Liver (tissue), 8 donors: ENCODE measurements at regions not wholly inside any gene's neighbourhood (a gene's known extent, or its start where the extent isn't known, plus 50 kb on each side); places are given as distances from the start of the nearest gene placed in this dataset.

Experiments
- DNase-seq: peaks from one replicate; pipeline ENCODE4 v3.0.0-alpha.2; 2017; ENCODE audit warnings: low spot score
- H3K27ac ChIP-seq, 2 donors: one replicate each; pipeline ENCODE4 v1.7.0; 2013; ENCODE audit warnings: inconsistent platforms in 2 of 2, low read length in 2 of 2, control low read depth in 1 of 2, low read depth in 1 of 2, mild to moderate bottlenecking in 1 of 2
- H3K27me3 ChIP-seq, 4 donors: one replicate each; pipeline versions ENCODE4 v1.6.1 to v1.7.0; 2013; ENCODE audit warnings: low read length in 3 of 4, inconsistent platforms in 1 of 4, mild to moderate bottlenecking in 1 of 4, moderate library complexity in 1 of 4; ENCODE audit not compliant: control insufficient read depth in 4 of 4, insufficient read depth in 4 of 4
- H3K36me3 ChIP-seq, 4 donors: one replicate each; pipeline versions ENCODE4 v1.6.1 to v1.7.0; 2013; ENCODE audit warnings: low read length in 3 of 4, mild to moderate bottlenecking in 3 of 4, low read depth in 1 of 4, moderate library complexity in 1 of 4; ENCODE audit not compliant: control insufficient read depth in 4 of 4, insufficient read depth in 3 of 4
- H3K4me1 ChIP-seq, 4 donors: one replicate each; pipeline versions ENCODE4 v1.6.1 to v1.7.0; 2013; ENCODE audit warnings: low read length in 3 of 4, mild to moderate bottlenecking in 3 of 4, moderate library complexity in 1 of 4; ENCODE audit not compliant: control insufficient read depth in 4 of 4, insufficient read depth in 4 of 4
- H3K4me3 ChIP-seq, 3 donors: one replicate each; pipeline versions ENCODE4 v1.6.1 to v1.7.0; 2013; ENCODE audit warnings: low read length in 3 of 3, control low read depth in 1 of 3, low read depth in 1 of 3, mild to moderate bottlenecking in 1 of 3
- H3K9ac ChIP-seq, 2 donors: one replicate each; pipeline ENCODE4 v1.7.0; 2013; ENCODE audit warnings: low read length in 2 of 2, mild to moderate bottlenecking in 2 of 2, moderate library complexity in 2 of 2, control low read depth in 1 of 2, low read depth in 1 of 2
- H3K9me3 ChIP-seq, 4 donors: one replicate each; pipeline versions ENCODE4 v1.6.1 to v1.7.0; 2013; ENCODE audit warnings: low read length in 3 of 4; ENCODE audit not compliant: control insufficient read depth in 4 of 4
- EGR1 ChIP-seq, 2 donors: IDR thresholded peaks; 2 replicates each; pipeline ENCODE4 v1.6.1; 2016 to 2018; ENCODE audit warnings: antibody characterized with exemption in 2 of 2, low read depth in 2 of 2
- FOXA1 ChIP-seq: IDR thresholded peaks from 2 replicates; pipeline ENCODE4 v1.6.1; 2016; ENCODE audit warnings: antibody characterized with exemption
- FOXA2 ChIP-seq: IDR thresholded peaks from 2 replicates; pipeline ENCODE4 v1.6.1; 2016; ENCODE audit warnings: antibody characterized with exemption
- GABPA ChIP-seq, 2 donors: IDR thresholded peaks in 1 of 2; conservative IDR thresholded peaks in 1 of 2; 2 replicates each; pipeline ENCODE4 v1.6.1; 2016; ENCODE audit warnings: antibody characterized with exemption in 2 of 2, mild to moderate bottlenecking in 1 of 2, moderate library complexity in 1 of 2
- HNF4A ChIP-seq, 2 donors: conservative IDR thresholded peaks; 2 replicates each; pipeline ENCODE4 v1.6.1; 2016; ENCODE audit warnings: antibody characterized with exemption in 2 of 2, mild to moderate bottlenecking in 2 of 2
- HNF4G ChIP-seq: IDR thresholded peaks from 2 replicates; pipeline ENCODE4 v1.6.1; 2016; ENCODE audit warnings: antibody characterized with exemption
- JUND ChIP-seq, 2 donors: IDR thresholded peaks; 2 replicates each; pipeline ENCODE4 v1.6.1; 2016; ENCODE audit warnings: antibody characterized with exemption in 2 of 2
- NR2F2 ChIP-seq: IDR thresholded peaks from 2 replicates; pipeline ENCODE4 v1.6.1; 2016; ENCODE audit warnings: antibody characterized with exemption
- RAD21 ChIP-seq, 2 donors: IDR thresholded peaks; 2 replicates each; pipeline ENCODE4 v1.6.1; 2016; ENCODE audit warnings: antibody characterized with exemption in 2 of 2, mild to moderate bottlenecking in 2 of 2
- RXRA ChIP-seq, 2 donors: IDR thresholded peaks; 2 replicates each; pipeline ENCODE4 v1.6.1; 2017 to 2018; ENCODE audit warnings: antibody characterized with exemption in 2 of 2, mild to moderate bottlenecking in 1 of 2
- SP1 ChIP-seq: IDR thresholded peaks from 2 replicates; pipeline ENCODE4 v1.6.1; 2018; ENCODE audit warnings: antibody characterized with exemption, mild to moderate bottlenecking
- TAF1 ChIP-seq: conservative IDR thresholded peaks from 2 replicates; pipeline ENCODE4 v1.6.1; 2016; ENCODE audit warnings: antibody characterized with exemption, mild to moderate bottlenecking
- YY1 ChIP-seq: IDR thresholded peaks from 2 replicates; pipeline ENCODE4 v1.6.1; 2016; ENCODE audit warnings: antibody characterized with exemption, mild to moderate bottlenecking
- WGBS: extraction: QIAGEN DNeasy Blood & Tissue Kit; methylation state at CpG from one replicate; pipeline ENCODE4 v1.1.7; 2013; 5-methylcytosine and 5-hydroxymethylcytosine counted together
- TF ChIP-seq, protein P1 (sequence below): fragments of 150-350 bp; IDR thresholded peaks from 2 replicates; pipeline ENCODE4 v1.5.1; 2017; ENCODE audit warnings: improper control_type of control experiment, low read depth, low read length; ENCODE audit not compliant: missing input control
- TF ChIP-seq, protein P2 (sequence below): IDR thresholded peaks from 2 replicates; pipeline ENCODE4 v1.6.1; 2016; ENCODE audit warnings: antibody characterized with exemption, mild to moderate bottlenecking
- TF ChIP-seq, protein P3 (sequence below): IDR thresholded peaks from 2 replicates; pipeline ENCODE4 v1.6.1; 2016; ENCODE audit warnings: antibody characterized with exemption
- TF ChIP-seq, protein P4 (sequence below): IDR thresholded peaks from 2 replicates; pipeline ENCODE4 v1.6.1; 2016; ENCODE audit warnings: antibody characterized with exemption
- donor health status: healthy.
- donor health status: healthy.
- donor health status: healthy.
- donor health status: healthy.
- donor health status: healthy.

DNA sequence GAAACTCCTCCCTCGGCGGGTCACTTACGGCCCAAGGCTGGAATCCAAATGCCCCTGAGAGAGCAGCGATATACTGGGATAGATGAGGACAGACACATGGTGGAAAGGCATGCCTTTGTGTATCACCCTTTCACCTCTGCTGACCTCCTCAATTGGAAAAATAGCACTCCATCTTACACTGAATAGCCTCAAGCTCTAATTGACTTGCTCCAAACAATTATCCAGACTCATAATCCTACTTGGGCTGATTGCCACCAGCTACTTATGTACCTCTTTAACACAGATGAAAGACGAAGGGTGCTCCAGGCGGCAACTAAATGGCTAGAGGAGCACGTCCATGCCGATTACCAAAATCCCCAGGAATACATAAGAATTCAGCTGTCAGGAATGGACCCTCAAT, 1142.2 kb downstream of the ARAP2 start:
- Histone ChIP-seq H3K4me3 (no peak overlapping the region), H3K27ac (no peak overlapping the region), H3K9ac (no peak overlapping the region), H3K36me3 (no peaks in the 10 kb centered on the region), H3K27me3 (no peaks in the 10 kb centered on the region), H3K9me3 (no peaks in the 10 kb centered on the region), H3K4me1 (no peaks in the 10 kb centered on the region)
- DNase-seq, result no peak
- no peak for TF ChIP-seq JUND (IDR thresholded peaks at IDR 0.05)
- TF ChIP-seq NR2F2, result no peak
- no peak for TF ChIP-seq HNF4A (conservative IDR thresholded peaks at IDR 0.05)
- 88% methylated on average over 8 of the region's 8 CpGs for WGBS

DNA sequence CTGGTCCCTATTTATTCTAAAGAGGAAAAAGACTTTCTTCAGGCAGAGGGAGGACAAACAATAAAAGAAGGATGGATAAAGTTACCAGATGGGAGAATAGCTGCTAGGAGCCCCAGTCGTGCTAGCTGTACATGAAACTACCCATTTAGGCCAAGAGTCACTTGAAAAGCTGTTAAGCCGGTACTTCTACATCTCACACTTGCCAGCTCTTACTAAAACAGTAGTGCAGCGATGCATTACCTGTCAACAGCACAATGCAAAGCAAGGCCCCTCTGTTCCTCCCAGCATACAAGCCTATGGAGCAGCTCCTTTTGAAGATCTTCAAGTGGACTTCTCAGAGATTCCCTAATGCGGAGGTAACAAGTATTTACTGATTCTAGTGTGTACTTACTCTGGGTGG, 1138.8 kb downstream of the ARAP2 start:
- Histone ChIP-seq H3K4me1 (no peaks in the 10 kb centered on the region), H3K27me3 (no peaks in the 10 kb centered on the region), H3K9ac (no peak overlapping the region), H3K4me3 (no peak overlapping the region), H3K36me3 (no peaks in the 10 kb centered on the region), H3K27ac (no peak overlapping the region), H3K9me3 (no peaks in the 10 kb centered on the region)
- TF ChIP-seq RXRA (IDR thresholded peaks at IDR 0.05), result no peak
- TF ChIP-seq JUND (IDR thresholded peaks at IDR 0.05), result no peak
- TF ChIP-seq EGR1 (IDR thresholded peaks at IDR 0.05; ENCODE audit: low read depth in 2 of 2), result no peak
- no peak for TF ChIP-seq RAD21 (IDR thresholded peaks at IDR 0.05)
- no peak for TF ChIP-seq FOXA2
- TF ChIP-seq, protein P1, sequence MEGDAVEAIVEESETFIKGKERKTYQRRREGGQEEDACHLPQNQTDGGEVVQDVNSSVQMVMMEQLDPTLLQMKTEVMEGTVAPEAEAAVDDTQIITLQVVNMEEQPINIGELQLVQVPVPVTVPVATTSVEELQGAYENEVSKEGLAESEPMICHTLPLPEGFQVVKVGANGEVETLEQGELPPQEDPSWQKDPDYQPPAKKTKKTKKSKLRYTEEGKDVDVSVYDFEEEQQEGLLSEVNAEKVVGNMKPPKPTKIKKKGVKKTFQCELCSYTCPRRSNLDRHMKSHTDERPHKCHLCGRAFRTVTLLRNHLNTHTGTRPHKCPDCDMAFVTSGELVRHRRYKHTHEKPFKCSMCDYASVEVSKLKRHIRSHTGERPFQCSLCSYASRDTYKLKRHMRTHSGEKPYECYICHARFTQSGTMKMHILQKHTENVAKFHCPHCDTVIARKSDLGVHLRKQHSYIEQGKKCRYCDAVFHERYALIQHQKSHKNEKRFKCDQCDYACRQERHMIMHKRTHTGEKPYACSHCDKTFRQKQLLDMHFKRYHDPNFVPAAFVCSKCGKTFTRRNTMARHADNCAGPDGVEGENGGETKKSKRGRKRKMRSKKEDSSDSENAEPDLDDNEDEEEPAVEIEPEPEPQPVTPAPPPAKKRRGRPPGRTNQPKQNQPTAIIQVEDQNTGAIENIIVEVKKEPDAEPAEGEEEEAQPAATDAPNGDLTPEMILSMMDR, result no peak
- no peak for TF ChIP-seq NR2F2
- TF ChIP-seq SP1, result no peak
- 75% methylated on average over 4 of the region's 4 CpGs for WGBS
- DNase-seq, result no peak

DNA sequence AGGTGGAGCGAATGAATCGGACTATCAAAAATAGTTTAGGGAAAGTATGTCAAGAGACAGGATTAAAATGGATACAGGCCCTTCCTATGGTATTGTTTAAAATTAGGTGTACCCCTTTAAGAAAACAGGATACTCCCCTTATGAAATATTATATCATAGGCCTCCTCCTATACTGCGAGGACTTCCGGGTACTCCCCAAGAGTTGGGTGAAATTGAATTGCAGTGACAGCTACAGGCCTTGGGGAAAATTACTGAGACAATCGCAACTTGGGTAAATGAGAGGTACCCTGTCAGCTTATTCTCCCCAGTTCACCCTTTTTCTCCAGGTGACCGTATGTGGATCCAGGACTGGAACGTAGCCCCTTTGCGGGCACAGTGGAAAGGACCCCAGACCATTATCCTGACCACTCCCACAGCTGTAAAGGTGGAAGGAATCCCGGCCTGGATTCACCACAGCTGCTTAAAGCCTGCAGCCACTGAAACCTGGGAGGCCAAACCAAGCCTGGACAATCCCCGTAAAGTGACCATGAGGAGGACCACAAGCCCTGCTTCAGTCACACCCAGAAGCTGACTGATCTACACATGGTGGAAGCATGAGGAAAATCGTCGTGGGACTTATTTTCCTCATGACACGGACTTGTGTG, 1138.1 kb downstream of the ARAP2 start:
- no peak for DNase-seq
- Histone ChIP-seq H3K9ac (no peak overlapping the region), H3K27me3 (no peaks in the 10 kb centered on the region), H3K9me3 (no peaks in the 10 kb centered on the region), H3K36me3 (no peaks in the 10 kb centered on the region), H3K4me3 (no peak overlapping the region), H3K27ac (no peak overlapping the region), H3K4me1 (no peaks in the 10 kb centered on the region)
- 86% methylated on average over 13 of the region's 13 CpGs for WGBS
- TF ChIP-seq, protein P2, sequence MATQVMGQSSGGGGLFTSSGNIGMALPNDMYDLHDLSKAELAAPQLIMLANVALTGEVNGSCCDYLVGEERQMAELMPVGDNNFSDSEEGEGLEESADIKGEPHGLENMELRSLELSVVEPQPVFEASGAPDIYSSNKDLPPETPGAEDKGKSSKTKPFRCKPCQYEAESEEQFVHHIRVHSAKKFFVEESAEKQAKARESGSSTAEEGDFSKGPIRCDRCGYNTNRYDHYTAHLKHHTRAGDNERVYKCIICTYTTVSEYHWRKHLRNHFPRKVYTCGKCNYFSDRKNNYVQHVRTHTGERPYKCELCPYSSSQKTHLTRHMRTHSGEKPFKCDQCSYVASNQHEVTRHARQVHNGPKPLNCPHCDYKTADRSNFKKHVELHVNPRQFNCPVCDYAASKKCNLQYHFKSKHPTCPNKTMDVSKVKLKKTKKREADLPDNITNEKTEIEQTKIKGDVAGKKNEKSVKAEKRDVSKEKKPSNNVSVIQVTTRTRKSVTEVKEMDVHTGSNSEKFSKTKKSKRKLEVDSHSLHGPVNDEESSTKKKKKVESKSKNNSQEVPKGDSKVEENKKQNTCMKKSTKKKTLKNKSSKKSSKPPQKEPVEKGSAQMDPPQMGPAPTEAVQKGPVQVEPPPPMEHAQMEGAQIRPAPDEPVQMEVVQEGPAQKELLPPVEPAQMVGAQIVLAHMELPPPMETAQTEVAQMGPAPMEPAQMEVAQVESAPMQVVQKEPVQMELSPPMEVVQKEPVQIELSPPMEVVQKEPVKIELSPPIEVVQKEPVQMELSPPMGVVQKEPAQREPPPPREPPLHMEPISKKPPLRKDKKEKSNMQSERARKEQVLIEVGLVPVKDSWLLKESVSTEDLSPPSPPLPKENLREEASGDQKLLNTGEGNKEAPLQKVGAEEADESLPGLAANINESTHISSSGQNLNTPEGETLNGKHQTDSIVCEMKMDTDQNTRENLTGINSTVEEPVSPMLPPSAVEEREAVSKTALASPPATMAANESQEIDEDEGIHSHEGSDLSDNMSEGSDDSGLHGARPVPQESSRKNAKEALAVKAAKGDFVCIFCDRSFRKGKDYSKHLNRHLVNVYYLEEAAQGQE, result no peak
- TF ChIP-seq HNF4G, result no peak
- TF ChIP-seq, protein P3, sequence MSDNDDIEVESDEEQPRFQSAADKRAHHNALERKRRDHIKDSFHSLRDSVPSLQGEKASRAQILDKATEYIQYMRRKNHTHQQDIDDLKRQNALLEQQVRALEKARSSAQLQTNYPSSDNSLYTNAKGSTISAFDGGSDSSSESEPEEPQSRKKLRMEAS, result no peak
- TF ChIP-seq NR2F2, result no peak
- no peak for TF ChIP-seq GABPA (IDR thresholded peaks at IDR 0.05 in 1 of 2, conservative IDR thresholded peaks at IDR 0.05 in 1 of 2)
- TF ChIP-seq, protein P4, sequence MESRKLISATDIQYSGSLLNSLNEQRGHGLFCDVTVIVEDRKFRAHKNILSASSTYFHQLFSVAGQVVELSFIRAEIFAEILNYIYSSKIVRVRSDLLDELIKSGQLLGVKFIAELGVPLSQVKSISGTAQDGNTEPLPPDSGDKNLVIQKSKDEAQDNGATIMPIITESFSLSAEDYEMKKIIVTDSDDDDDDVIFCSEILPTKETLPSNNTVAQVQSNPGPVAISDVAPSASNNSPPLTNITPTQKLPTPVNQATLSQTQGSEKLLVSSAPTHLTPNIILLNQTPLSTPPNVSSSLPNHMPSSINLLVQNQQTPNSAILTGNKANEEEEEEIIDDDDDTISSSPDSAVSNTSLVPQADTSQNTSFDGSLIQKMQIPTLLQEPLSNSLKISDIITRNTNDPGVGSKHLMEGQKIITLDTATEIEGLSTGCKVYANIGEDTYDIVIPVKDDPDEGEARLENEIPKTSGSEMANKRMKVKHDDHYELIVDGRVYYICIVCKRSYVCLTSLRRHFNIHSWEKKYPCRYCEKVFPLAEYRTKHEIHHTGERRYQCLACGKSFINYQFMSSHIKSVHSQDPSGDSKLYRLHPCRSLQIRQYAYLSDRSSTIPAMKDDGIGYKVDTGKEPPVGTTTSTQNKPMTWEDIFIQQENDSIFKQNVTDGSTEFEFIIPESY, result no peak
- no peak for TF ChIP-seq RXRA (IDR thresholded peaks at IDR 0.05)
- TF ChIP-seq TAF1, result no peak
- no peak for TF ChIP-seq EGR1 (IDR thresholded peaks at IDR 0.05; ENCODE audit: low read depth in 2 of 2)
- TF ChIP-seq FOXA1, result no peak
- TF ChIP-seq YY1, result no peak
- TF ChIP-seq JUND (IDR thresholded peaks at IDR 0.05), result no peak
- TF ChIP-seq RAD21 (IDR thresholded peaks at IDR 0.05), result no peak
- no peak for TF ChIP-seq HNF4A (conservative IDR thresholded peaks at IDR 0.05)
- no peak for TF ChIP-seq FOXA2
